ENCODE measurements at regions not wholly inside any gene's neighbourhood (a gene's known extent, or its start where the extent isn't known, plus 50 kb on each side); places are given as distances from the start of the nearest gene placed in this dataset.

GRCh38 chr7:155217634-155218033 is 80.0 kb upstream of the INSIG1 start:
- TF ChIP-seq EZH2 (IDR thresholded peaks at IDR 0.05) (no peak), POLR2AphosphoS5 (IDR thresholded peaks at IDR 0.05; ENCODE audit: borderline replicate concordance, low read depth, low read length) (no peak), FOXP2 (optimal IDR thresholded peaks at IDR 0.05; ENCODE audit: control extremely low read depth, extremely low read length, insufficient read depth) (no peak)

Data from SK-N-MC (cell line).